SK-N-MC (cell line): ENCODE measurements at regions not wholly inside any gene's neighbourhood (a gene's known extent, or its start where the extent isn't known, plus 50 kb on each side); places are given as distances from the start of the nearest gene placed in this dataset.

ENCODE experiments used
- EZH2 ChIP-seq: fragments of 200-600 bp; sonication (generic); IDR thresholded peaks from one replicate; pipeline ENCODE4 v1.6.1; 2017; ENCODE audit warnings: antibody characterized with exemption
- POLR2AphosphoS5 ChIP-seq: IDR thresholded peaks from 2 replicates; pipeline ENCODE4 v1.6.1; 2012; ENCODE audit warnings: mild to moderate bottlenecking, low read depth, low read length, borderline replicate concordance

DNA sequence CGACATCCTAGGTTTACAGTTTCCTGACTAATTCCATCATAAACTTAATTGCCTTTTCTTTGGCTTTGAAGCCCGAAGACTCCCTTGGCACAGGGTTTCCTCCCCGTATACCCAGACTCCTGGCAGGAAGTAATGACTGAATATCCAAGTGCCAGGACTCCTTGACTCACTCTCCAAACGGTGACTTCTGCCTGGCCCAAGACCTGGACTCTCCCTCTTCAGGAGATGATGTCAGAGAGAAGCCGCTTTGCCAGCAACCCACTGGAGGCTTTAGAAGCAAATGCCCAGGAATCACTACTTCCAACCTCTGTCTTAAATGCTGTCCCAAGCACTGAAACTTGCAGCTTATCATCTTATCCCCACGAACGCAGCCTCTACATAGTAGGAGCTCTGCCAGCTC is 146.5 kb downstream of the RGS9 start:
- TF ChIP-seq EZH2: no peak
- TF ChIP-seq POLR2AphosphoS5: no peak
